IMR-90 (cell line): ENCODE measurements at regions not wholly inside any gene's neighbourhood (a gene's known extent, or its start where the extent isn't known, plus 50 kb on each side); places are given as distances from the start of the nearest gene placed in this dataset.

Experiments used
- BHLHE40 ChIP-seq: fragments of 150-350 bp; IDR thresholded peaks from 2 replicates; pipeline ENCODE4 v1.6.1; 2016; ENCODE audit warnings: mild to moderate bottlenecking, low read depth, low read length
- CEBPB ChIP-seq: IDR thresholded peaks from 2 replicates; pipeline ENCODE4 v1.6.1; 2012; ENCODE audit warnings: low read depth, low read length, improper control_type of control experiment
- CHD1 ChIP-seq: IDR thresholded peaks from 2 replicates; pipeline ENCODE4 v1.6.1; 2012; ENCODE audit warnings: low read depth, low read length, improper control_type of control experiment
- FOS ChIP-seq: fragments of 150-350 bp; IDR thresholded peaks from 2 replicates; pipeline ENCODE4 v1.6.1; 2016; ENCODE audit warnings: low read depth, low read length
- MAFK ChIP-seq: IDR thresholded peaks from 2 replicates; pipeline ENCODE4 v1.6.1; 2012; ENCODE audit warnings: low read depth, low read length, improper control_type of control experiment
- MXI1 ChIP-seq: IDR thresholded peaks from 2 replicates; pipeline ENCODE4 v1.6.1; 2012; ENCODE audit warnings: low read depth, mild to moderate bottlenecking, low read length, moderate library complexity, borderline replicate concordance
- POLR2A ChIP-seq: IDR thresholded peaks from 2 replicates; pipeline ENCODE4 v1.6.1; 2012; ENCODE audit warnings: mild to moderate bottlenecking, low read depth, low read length
- RAD21 ChIP-seq: IDR thresholded peaks from 2 replicates; pipeline ENCODE4 v1.6.1; 2012; ENCODE audit warnings: low read length, improper control_type of control experiment
- RCOR1 ChIP-seq: IDR thresholded peaks from 2 replicates; pipeline ENCODE4 v1.6.1; 2012; ENCODE audit warnings: mild to moderate bottlenecking, low read length, improper control_type of control experiment; ENCODE audit not compliant: insufficient replicate concordance
- SMC3 ChIP-seq: fragments of 150-350 bp; IDR thresholded peaks from 2 replicates; pipeline ENCODE4 v1.6.1; 2016; ENCODE audit warnings: low read depth, mild to moderate bottlenecking, antibody characterized with exemption, low read length, moderate library complexity
- TF ChIP-seq, protein P1 (sequence below): conservative IDR thresholded peaks from 2 replicates; pipeline ENCODE4 v1.5.1; 2012; ENCODE audit warnings: mild to moderate bottlenecking, low read depth, low read length, improper control_type of control experiment

DNA sequence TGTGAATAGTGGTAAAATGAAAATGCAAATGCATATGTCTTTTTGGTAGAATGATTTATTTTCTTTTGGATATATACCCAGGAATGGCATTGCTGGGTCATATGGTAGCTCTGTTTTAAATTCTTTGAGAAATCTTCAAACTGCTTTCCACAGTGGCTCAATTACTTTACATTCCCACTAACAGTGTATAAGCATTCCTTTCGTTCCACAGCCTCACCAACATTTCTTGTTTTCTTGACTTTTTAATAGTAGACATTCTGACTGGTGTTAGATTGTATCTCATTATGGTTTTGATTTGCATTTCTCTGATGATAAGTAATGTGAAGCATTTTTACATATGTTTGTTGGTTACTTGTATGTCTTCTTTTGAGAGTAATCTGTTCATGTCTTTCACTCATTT, 144.0 kb downstream of the SIM1 start:
- TF ChIP-seq, protein P1, sequence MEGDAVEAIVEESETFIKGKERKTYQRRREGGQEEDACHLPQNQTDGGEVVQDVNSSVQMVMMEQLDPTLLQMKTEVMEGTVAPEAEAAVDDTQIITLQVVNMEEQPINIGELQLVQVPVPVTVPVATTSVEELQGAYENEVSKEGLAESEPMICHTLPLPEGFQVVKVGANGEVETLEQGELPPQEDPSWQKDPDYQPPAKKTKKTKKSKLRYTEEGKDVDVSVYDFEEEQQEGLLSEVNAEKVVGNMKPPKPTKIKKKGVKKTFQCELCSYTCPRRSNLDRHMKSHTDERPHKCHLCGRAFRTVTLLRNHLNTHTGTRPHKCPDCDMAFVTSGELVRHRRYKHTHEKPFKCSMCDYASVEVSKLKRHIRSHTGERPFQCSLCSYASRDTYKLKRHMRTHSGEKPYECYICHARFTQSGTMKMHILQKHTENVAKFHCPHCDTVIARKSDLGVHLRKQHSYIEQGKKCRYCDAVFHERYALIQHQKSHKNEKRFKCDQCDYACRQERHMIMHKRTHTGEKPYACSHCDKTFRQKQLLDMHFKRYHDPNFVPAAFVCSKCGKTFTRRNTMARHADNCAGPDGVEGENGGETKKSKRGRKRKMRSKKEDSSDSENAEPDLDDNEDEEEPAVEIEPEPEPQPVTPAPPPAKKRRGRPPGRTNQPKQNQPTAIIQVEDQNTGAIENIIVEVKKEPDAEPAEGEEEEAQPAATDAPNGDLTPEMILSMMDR = no peak
- TF ChIP-seq CHD1 = no peak
- no peak for TF ChIP-seq FOS
- TF ChIP-seq POLR2A = no peak
- TF ChIP-seq SMC3 = no peak
- TF ChIP-seq RCOR1 = no peak
- no peak for TF ChIP-seq CEBPB
- no peak for TF ChIP-seq MAFK
- TF ChIP-seq RAD21 = no peak
- no peak for TF ChIP-seq MXI1
- TF ChIP-seq BHLHE40 = no peak
